ENCODE measurements at regions not wholly inside any gene's neighbourhood (a gene's known extent, or its start where the extent isn't known, plus 50 kb on each side); places are given as distances from the start of the nearest gene placed in this dataset.

DNA sequence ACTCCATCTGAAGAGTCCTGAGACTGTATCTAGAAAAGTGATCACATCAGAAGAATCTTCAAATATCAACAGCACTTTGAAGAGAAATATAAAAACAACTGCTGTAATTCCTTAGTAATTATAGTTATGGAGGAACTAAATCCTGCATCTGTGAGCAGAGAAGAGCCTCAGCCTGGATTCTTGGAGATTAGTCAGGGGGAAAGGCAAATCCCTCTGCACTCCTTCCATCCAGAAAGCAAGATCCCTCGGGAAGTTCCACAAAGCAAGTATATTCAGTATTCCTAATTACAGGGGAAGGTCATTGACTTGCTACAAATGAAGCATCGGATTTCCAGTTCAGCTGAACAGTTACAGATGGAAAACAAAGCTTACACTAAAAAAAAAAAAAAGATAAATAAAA lies 256.6 kb upstream of the IPO5 start:
- Histone ChIP-seq H3K27me3 (ENCODE audit: control insufficient read depth, insufficient read depth, low read length) (no peaks in the 10 kb centered on the region; the same call in 1 of the 2 replicates), H2AK9ac (replicated peaks; ENCODE audit: low read depth, low read length, poor library complexity) (no peak overlapping the region), H2BK120ac (ENCODE audit: low read depth, low read length) (no peak overlapping the region), H3K27ac (ENCODE audit: insufficient read depth, low read length) (no peak overlapping the region), H2BK20ac (ENCODE audit: low read depth, low read length) (no peak overlapping the region), H3K9ac (ENCODE audit: low read depth, low read length) (no peak overlapping the region), H3K18ac (ENCODE audit: low read depth, low read length) (no peak overlapping the region), H3K36me3 (ENCODE audit: control insufficient read depth, insufficient read depth, low read length) (no peaks in the 10 kb centered on the region), H3K4ac (ENCODE audit: low read depth, low read length) (no peak overlapping the region), H3K23ac (ENCODE audit: low read depth, low read length) (no peak overlapping the region), H4K91ac (ENCODE audit: insufficient read depth, low read depth, low read length) (no peak overlapping the region), H3K4me2 (ENCODE audit: low read depth, low read length) (no peak overlapping the region), H4K20me1 (ENCODE audit: insufficient read depth, low read length) (no peaks in the 10 kb centered on the region), H2AK5ac (ENCODE audit: low read depth, low read length) (no peak overlapping the region), H3K4me3 (ENCODE audit: insufficient read depth, low read depth, low read length) (no peak overlapping the region), H3K4me1 (ENCODE audit: control insufficient read depth, insufficient read depth, low read length) (no peaks in the 10 kb centered on the region), H2AFZ (replicated peaks; ENCODE audit: low read length, poor library complexity) (no peak overlapping the region), H2BK5ac (ENCODE audit: low read depth, low read length, poor library complexity, severe bottlenecking) (no peak overlapping the region), H4K8ac (ENCODE audit: low read depth in 2 of 2, low read length in 2 of 2) (no peak overlapping the region), H3K14ac (replicated peaks; ENCODE audit: low read depth, low read length) (no peak overlapping the region), H3K9me3 (ENCODE audit: control insufficient read depth, insufficient read depth, low read length) (no peaks in the 10 kb centered on the region), H3K56ac (ENCODE audit: extremely low read depth, insufficient read depth, low read length) (no peak overlapping the region), H3K79me1 (ENCODE audit: low read depth in 1 of 2, low read length in 2 of 2) (no peaks in the 10 kb centered on the region), H4K5ac (ENCODE audit: low read depth, low read length) (no peak overlapping the region), H2BK15ac (ENCODE audit: low read depth, low read length) (no peak overlapping the region), H3K9me1 (ENCODE audit: insufficient read depth, low read length) (no peaks in the 10 kb centered on the region)
- ChIA-PET CTCF (no interaction called here), POLR2A (ENCODE audit: unreplicated experiment) (no interaction called here)
- in situ Hi-C loops (cut with MboI; ENCODE audit: low sequenced_read_pairs) (no loop called here), intact Hi-C loops (cut with micrococcal nuclease) (no loop called here), dilution Hi-C loops (cut with HindIII; ENCODE audit: low sequenced_read_pairs, unreplicated experiment) (no loop called here)
- ATAC-seq (ENCODE audit: low read depth), result no peak
- no TSS peak for BruUV-seq (replicated peaks)
- DNase-seq, result no peak
- TF ChIP-seq SMC3 (IDR thresholded peaks at IDR 0.05; ENCODE audit: low read depth, low read length) (no peak), RAD21 (IDR thresholded peaks at IDR 0.05; ENCODE audit: low read length) (no peak), MAZ (IDR thresholded peaks at IDR 0.05; ENCODE audit: borderline replicate concordance, low read depth, low read length) (no peak), BHLHE40 (IDR thresholded peaks at IDR 0.05; ENCODE audit: low read depth, low read length) (no peak)
- TF ChIP-seq, protein P1, sequence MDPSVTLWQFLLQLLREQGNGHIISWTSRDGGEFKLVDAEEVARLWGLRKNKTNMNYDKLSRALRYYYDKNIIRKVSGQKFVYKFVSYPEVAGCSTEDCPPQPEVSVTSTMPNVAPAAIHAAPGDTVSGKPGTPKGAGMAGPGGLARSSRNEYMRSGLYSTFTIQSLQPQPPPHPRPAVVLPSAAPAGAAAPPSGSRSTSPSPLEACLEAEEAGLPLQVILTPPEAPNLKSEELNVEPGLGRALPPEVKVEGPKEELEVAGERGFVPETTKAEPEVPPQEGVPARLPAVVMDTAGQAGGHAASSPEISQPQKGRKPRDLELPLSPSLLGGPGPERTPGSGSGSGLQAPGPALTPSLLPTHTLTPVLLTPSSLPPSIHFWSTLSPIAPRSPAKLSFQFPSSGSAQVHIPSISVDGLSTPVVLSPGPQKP (IDR thresholded peaks at IDR 0.05; ENCODE audit: borderline replicate concordance, low read depth, low read length), result no peak
- WGBS, 2 experiments (ENCODE audit: extremely low coverage in 2 of 2, insufficient read length in 1 of 2), result no CpG with 5 or more reads among the region's 2 CpGs
